ENCODE measurements at regions not wholly inside any gene's neighbourhood (a gene's known extent, or its start where the extent isn't known, plus 50 kb on each side); places are given as distances from the start of the nearest gene placed in this dataset.

GRCh38 chr18:51458861-51459260, 261.4 kb upstream of the MEX3C start:
- no peaks in the 10 kb centered on the region for H3K36me3 ChIP-seq
- H3K9me3 ChIP-seq = no peaks in the 10 kb centered on the region
- H3K27me3 ChIP-seq = no peaks in the 10 kb centered on the region
- H3K4me1 ChIP-seq = no peaks in the 10 kb centered on the region
- DNase-seq = no peak
- H3K4me3 ChIP-seq = no peak overlapping the region
- H3K27ac ChIP-seq = no peak overlapping the region
- TF ChIP-seq CTCF (IDR thresholded peaks at IDR 0.05) (no peak), POLR2A (IDR thresholded peaks at IDR 0.05) (no peak)

- H3K4me1 ChIP-seq = no peaks in the 10 kb centered on the region
- H3K36me3 ChIP-seq = no peaks in the 10 kb centered on the region
- TF ChIP-seq CTCF (IDR thresholded peaks at IDR 0.05) (no peak), POLR2A (IDR thresholded peaks at IDR 0.05) (no peak)
- H3K4me3 ChIP-seq = no peak overlapping the region
- DNase-seq = no peak
- H3K9me3 ChIP-seq = no peaks in the 10 kb centered on the region
- H3K27me3 ChIP-seq = no peaks in the 10 kb centered on the region
- no peak overlapping the region for H3K27ac ChIP-seq
These were observed 264.5 kb upstream of the MEX3C start for GRCh38 chr18:51461956-51462355.

- DNase-seq = no peak
- no peaks in the 10 kb centered on the region for H3K36me3 ChIP-seq
- TF ChIP-seq CTCF (IDR thresholded peaks at IDR 0.05) = no peak
- TF ChIP-seq POLR2A (IDR thresholded peaks at IDR 0.05) = no peak
- H3K9me3 ChIP-seq = no peaks in the 10 kb centered on the region
- H3K27me3 ChIP-seq = no peaks in the 10 kb centered on the region
- H3K4me1 ChIP-seq = no peaks in the 10 kb centered on the region
- H3K4me3 ChIP-seq = no peak overlapping the region
- H3K27ac ChIP-seq = no peak overlapping the region
These were observed 266.1 kb upstream of the MEX3C start for GRCh38 chr18:51463483-51464136.

- TF ChIP-seq POLR2A (IDR thresholded peaks at IDR 0.05) (no peak), CTCF (IDR thresholded peaks at IDR 0.05) (no peak)
- Histone ChIP-seq H3K4me1 (no peaks in the 10 kb centered on the region), H3K9me3 (no peaks in the 10 kb centered on the region)
These were observed 281.4 kb upstream of the MEX3C start for GRCh38 chr18:51478908-51479307.

GRCh38 chr18:51479736-51480135, 282.3 kb upstream of the MEX3C start:
- TF ChIP-seq POLR2A (IDR thresholded peaks at IDR 0.05) (no peak), CTCF (IDR thresholded peaks at IDR 0.05) (no peak)
- DNase-seq = no peak
- Histone ChIP-seq H3K36me3 (no peaks in the 10 kb centered on the region), H3K27ac (no peak overlapping the region), H3K4me3 (no peak overlapping the region), H3K27me3 (no peaks in the 10 kb centered on the region), H3K4me1 (no peaks in the 10 kb centered on the region), H3K9me3 (no peaks in the 10 kb centered on the region)

More at GRCh38 chr18:51478908-51479307, 281.4 kb upstream of the MEX3C start:
- H3K4me3 ChIP-seq = no peak overlapping the region
- DNase-seq = no peak
- H3K36me3 ChIP-seq = no peaks in the 10 kb centered on the region
- H3K27me3 ChIP-seq = no peaks in the 10 kb centered on the region
- H3K27ac ChIP-seq = no peak overlapping the region
